GM13976 (cell line): ENCODE measurements at regions not wholly inside any gene's neighbourhood (a gene's known extent, or its start where the extent isn't known, plus 50 kb on each side); places are given as distances from the start of the nearest gene placed in this dataset.
"Not testable (repeated sequence)": the region's sequence is repeated elsewhere in the genome, so short reads cannot be mapped to it uniquely, and the experiment has no call there.

Source experiments
- DNase-seq: peaks from one replicate; pipeline ENCODE4 v3.0.0; 2012; ENCODE audit warnings: low spot score
- CTCF ChIP-seq: IDR thresholded peaks from 2 replicates; pipeline ENCODE4 v1.5.1; 2012; ENCODE audit warnings: borderline replicate concordance, mild to moderate bottlenecking; ENCODE audit not compliant: insufficient read depth; ENCODE audit errors: extremely low read depth, missing control alignments, control extremely low read depth
- in situ Hi-C: fragments of 300-500 bp; cut with MboI; formaldehyde crosslinking; loops from one replicate; pipeline ENCODE4 v1.12.0; 2022; ENCODE audit warnings: low sequenced_read_pairs, mixed read lengths, inconsistent platforms; ENCODE audit not compliant: unreplicated experiment

- in situ Hi-C loops: no loop called here
- no peak for DNase-seq
- TF ChIP-seq CTCF: no peak
Measured at GRCh38 chr12:46515829-46516228, 143.3 kb upstream of the SLC38A2 start.

- no peak for TF ChIP-seq CTCF
- DNase-seq: no peak
Measured at GRCh38 chr12:46514886-46515285, 142.3 kb upstream of the SLC38A2 start.

GRCh38 chr12:46510257-46510656 is 137.7 kb upstream of the SLC38A2 start:
- in situ Hi-C loops: not testable (repeated sequence)

More at GRCh38 chr12:46514886-46515285, 142.3 kb upstream of the SLC38A2 start:
- in situ Hi-C loops: no loop called here

GRCh38 chr12:46509135-46509534 is 136.6 kb upstream of the SLC38A2 start:
- TF ChIP-seq CTCF: no peak
- in situ Hi-C loops: no loop called here
- DNase-seq: no peak

More at GRCh38 chr12:46510257-46510656, 137.7 kb upstream of the SLC38A2 start:
- not testable (repeated sequence) for DNase-seq

GRCh38 chr12:46508651-46509050 is 136.1 kb upstream of the SLC38A2 start:
- no peak for TF ChIP-seq CTCF
- no peak for DNase-seq
- in situ Hi-C loops: no loop called here

GRCh38 chr12:46507766-46508165 is 135.2 kb upstream of the SLC38A2 start:
- TF ChIP-seq CTCF: no peak
- in situ Hi-C loops: no loop called here
- no peak for DNase-seq

GRCh38 chr12:46506961-46507360 is 134.4 kb upstream of the SLC38A2 start:
- in situ Hi-C loops: no loop called here
- TF ChIP-seq CTCF: no peak
- DNase-seq: no peak

- TF ChIP-seq CTCF: no peak
- DNase-seq: no peak
- in situ Hi-C loops: no loop called here
Measured at GRCh38 chr12:46506198-46506597, 133.6 kb upstream of the SLC38A2 start.
